ENCODE measurements at regions not wholly inside any gene's neighbourhood (a gene's known extent, or its start where the extent isn't known, plus 50 kb on each side); places are given as distances from the start of the nearest gene placed in this dataset.
"Not testable (repeated sequence)": the region's sequence is repeated elsewhere in the genome, so short reads cannot be mapped to it uniquely, and the experiment has no call there.

DNA sequence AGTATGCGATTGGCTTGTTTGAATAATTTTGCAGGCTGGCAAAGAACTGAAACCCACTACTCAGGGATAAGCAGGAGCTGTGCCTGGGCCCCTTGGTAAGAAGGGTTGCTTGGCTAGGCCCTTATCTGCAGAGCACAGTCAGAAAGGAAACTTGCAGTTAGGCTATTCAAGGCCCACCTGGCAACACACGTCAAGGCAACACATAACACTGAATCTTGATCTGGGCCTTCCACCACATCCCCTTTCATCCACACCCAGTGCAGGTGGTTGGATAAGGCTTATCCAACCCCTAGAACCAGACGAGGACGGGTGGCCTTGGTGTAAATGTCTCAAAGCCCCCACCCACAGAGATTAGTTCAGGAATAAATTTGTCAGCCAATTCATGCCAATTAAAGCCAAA is 72.8 kb upstream of the NEIL3 start:
- DNase-seq (ENCODE audit: low read depth in 1 of 2, low spot score in 1 of 2), result no peak

DNA sequence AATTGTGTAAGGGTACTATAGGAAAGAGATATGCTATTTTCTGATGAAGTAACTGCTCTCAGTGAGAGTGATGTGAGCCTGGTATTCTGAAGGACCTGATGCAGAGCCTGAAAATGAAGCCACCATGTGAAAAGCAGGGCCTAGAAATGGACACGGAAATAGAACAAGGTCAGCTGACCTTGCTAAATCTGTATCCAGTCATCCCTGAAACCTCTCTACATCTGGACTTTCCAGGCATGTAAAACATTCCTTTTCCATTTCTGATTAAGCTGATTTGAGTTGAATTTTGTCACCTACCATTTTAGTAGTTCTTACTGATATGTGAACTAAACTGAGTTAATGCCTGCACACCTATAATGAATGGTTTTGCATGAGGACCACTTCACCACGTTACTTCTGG is 72.4 kb upstream of the NEIL3 start:
- DNase-seq (ENCODE audit: low read depth in 1 of 2, low spot score in 1 of 2), result no peak

DNA sequence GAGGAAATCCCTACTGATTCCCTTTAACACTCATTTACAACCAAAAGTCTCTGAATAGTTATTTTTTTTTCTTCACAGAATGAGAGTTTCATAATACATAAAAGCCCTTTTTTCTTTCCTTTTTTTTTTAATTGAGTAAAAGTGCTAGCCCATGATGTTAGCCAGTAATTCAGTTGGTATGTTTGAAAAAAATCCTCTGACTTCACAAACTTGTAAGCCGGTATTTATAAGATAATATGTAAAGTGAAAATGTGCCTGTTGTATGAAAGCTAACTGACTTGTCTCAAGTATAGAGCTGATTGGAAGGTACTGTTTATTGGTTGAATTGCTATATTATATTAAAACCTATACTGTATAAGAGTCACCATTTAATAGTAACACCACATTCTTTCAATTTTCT is 70.2 kb upstream of the NEIL3 start:
- DNase-seq (ENCODE audit: low read depth in 1 of 2, low spot score in 1 of 2), result no peak

DNA sequence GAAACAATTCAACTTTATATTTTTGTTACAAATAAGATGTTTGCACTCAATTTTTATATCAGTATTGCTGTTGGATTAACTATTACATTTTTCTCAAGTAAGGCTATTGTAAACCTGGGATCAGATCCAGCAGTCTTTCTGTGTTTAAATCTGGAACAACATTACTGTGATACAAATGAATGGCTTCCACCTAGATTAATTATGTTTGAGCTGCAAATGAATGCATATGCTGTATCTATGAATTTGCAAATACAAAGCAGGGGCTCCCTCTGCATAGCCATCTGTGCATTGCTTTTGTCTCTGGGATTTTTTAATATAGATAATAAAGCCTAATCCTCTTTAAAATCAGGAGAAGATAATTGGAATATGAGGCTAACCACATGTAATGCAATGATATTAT is 69.8 kb upstream of the NEIL3 start:
- no peak for DNase-seq (ENCODE audit: low read depth in 1 of 2, low spot score in 1 of 2)

DNA sequence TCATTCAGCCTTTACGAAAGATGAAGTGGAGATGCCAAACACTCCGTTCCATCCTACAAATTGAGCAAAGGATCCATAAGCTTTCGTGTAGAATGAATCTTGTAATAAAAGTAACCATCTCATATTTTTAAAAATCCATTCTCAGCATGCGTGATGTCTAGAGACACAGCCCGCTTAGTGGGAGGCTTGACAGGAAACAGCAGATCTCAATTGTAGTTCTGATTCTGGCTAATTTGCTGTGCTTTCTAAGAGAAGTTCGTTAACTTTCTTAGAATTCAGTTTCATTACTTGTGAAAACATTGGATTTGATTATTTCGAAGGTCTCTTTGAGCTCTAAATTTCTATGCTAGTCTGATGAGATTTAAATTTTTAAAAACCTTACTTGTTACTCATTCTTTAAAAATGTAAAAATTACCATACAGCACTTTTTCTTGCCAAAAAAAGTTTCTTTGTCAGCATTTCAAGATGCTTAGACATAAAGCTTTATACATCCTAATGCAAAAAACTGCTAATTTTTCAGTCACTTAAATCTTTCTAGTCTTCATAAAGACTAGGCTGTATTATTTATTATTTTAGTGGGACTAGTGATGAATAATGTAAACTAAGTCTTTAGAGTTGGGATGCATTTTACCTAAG is 66.9 kb upstream of the NEIL3 start:
- DNase-seq (ENCODE audit: low read depth in 1 of 2, low spot score in 1 of 2), result no peak

DNA sequence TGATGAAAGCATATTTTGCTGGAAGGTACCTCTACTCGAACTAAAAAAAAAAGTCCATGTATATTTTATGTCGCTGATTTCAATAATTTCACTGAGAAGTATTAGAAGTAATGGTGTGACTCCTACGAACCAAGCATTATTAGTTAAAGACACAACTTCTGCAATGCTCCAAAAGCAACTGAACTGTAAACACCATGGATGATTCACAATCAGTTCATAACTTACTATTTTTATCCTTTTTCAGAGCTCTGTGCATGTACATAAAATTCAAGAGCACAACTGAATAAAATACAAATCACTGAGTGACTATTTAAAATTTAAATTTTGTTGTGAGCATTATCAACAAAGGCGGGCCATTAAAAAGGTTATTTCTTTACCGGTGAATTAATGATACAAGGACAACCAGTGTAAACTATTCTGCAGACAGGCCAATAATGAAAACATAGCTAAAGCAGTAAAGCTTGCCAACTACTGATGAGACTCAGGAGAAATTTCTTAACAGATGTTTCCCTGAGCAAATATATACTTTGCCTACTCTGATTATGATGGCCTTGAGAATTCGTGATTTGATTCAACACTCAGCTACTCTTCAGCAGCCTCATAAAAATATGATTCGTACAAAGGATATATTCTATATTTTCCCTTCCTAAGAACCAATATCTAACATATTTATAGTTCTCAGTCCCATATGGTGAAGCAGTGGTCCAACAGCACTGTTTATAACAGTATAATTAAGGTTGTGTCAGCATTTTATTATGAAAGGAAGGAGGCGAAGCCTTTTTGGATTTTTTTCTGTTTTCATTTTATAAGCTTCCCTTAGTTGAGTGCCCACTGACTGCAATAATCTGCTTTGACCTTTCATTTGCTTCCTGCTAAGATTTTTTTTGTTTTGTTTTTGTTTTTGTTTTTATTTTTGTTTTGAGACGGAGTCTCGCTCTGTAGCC is 62.8 kb upstream of the NEIL3 start:
- no peak for DNase-seq (ENCODE audit: low read depth in 1 of 2, low spot score in 1 of 2)

DNA sequence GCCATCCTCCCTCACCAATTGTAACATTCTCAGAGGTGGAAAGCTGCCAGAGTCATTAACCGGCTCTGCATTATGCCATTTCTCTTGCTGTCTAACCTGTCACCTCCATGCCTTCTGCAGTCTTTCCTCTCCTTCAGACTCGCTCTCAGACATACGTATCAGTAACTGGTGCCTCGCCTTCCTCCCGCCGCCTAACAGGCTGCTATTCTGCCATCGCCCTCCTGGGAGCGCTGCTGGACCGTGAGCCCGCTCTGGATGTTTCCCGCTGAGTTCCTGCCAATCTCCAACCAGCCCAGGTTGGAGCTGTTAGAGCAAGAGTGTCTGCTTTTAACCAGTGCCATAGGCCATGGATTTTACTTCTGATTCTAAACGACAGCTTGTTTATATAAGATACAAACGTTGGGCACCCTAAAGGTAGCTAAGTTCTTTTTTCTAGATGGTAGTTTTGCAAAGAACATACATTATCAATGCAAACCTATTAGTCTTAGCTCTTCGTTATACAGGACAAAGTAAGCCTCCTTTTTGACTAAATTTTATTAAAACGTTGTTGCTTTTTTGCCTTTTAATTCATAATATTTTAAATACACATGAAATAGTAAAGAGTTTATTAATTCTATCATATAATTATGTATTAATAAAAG is 59.5 kb upstream of the NEIL3 start:
- peak; percentile 29 to 34 for DNase-seq (ENCODE audit: low read depth in 1 of 2, low spot score in 1 of 2)

DNA sequence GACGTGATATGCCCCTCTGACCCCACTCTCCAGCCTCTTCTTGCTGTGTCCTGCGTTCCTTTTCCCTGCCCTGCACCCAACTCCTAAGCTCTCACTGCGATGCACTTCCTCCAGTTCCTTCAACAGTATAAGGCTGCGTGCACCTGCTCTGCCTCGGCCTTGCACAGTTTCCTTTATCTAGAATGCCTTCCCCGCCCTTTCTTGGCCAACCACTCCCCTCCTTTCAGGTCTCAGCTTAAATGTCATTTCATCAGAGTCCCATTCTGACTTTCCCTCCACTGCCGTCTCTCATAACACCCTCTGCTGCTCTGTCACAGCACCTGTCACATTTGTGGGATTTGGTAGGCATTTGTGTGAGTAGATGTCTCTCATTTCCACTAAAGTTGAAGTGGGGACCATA is 58.4 kb upstream of the NEIL3 start:
- DNase-seq (ENCODE audit: low read depth in 1 of 2, low spot score in 1 of 2), result no peak

DNA sequence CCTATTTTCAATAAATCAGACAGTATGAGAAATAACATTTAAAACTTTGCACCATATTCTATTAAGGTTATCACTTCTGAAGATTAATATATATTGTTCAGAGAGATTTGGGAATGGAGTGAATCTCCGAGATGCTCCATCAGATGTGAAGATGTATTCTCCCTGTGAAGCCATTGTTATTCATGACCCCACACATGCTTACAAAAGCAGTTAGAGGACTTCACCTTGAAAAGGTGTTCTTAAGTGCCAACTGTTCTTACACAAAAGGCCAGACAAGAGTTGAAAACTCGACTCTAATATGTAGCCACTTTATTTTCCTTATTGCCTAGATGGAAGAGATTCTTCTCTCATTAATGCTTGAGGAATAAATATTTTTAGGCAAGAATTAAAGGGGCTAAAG is 54.3 kb upstream of the NEIL3 start:
- DNase-seq (ENCODE audit: low read depth in 1 of 2, low spot score in 1 of 2), result no peak

DNA sequence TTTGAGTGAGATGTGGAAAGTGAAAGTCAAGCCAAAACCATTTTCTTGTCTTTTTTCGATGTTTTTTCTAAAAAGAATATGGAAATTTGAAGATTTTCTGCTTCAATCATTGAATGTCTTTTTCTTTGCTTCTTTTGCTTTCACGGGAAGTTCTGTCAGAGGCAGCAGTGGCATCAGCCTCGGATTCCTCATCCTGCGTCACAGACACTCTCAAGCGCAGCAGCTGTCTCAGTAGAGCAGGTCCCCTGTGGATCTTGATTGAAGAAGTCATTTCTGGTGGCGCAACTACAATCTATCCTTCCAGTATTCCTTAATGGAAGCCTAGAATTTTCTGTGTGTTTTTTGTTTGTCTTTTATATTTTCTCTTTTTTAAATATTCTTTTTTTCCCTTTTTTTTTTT is 52.7 kb upstream of the NEIL3 start:
- DNase-seq (ENCODE audit: low read depth in 1 of 2, low spot score in 1 of 2), result no peak

DNA sequence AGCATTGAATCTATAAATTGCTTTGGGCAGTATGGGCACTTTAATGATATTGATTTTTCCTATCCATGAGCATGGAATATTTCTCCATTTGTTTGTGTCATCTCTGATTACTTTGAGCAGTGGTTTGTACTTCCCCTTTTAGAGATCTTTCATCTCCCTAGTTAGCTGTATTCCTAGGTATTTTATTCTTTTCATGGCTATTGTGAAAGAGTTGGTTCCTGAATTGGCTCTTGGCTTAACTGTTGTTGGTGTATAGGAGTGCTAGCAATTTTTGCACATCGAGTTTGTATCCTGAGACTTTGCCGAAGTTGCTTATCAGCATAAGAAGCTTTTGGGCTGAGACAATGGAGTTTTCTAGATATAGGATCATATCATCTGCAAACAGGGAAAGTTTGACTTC is 50.2 kb upstream of the NEIL3 start:
- not testable (repeated sequence) for DNase-seq (ENCODE audit: low read depth in 1 of 2, low spot score in 1 of 2)

All from activated T-helper 1 cell treated with anti-CD3 and anti-CD28 coated beads, Interleukin-2, amount 50 U/mL, for 16 hours (primary cell).